Neural cell (in vitro differentiated cells): ENCODE measurements at regions not wholly inside any gene's neighbourhood (a gene's known extent, or its start where the extent isn't known, plus 50 kb on each side); places are given as distances from the start of the nearest gene placed in this dataset.

Source experiments
- H2AFZ ChIP-seq: fragments of 200-600, 300-800 bp; sonication (generic), shearing (Covaris generic); 2 replicates; pipeline ENCODE4 v1.6.0; 2014; ENCODE audit warnings: low read depth, mild to moderate bottlenecking, antibody characterized with exemption, low read length, moderate library complexity
- H3F3A ChIP-seq: fragments of 200-600 bp; shearing (Covaris generic); 2 replicates; pipeline ENCODE4 v1.6.1; 2016; ENCODE audit warnings: mild to moderate bottlenecking, moderate library complexity, mixed read lengths, antibody characterized with exemption, low read length; ENCODE audit not compliant: insufficient read depth, poor library complexity, severe bottlenecking
- H3K27ac ChIP-seq: fragments of 200-600, 300-800 bp; sonication (generic), shearing (Covaris generic); 2 replicates; pipeline ENCODE4 v1.5.1; 2014; ENCODE audit warnings: mild to moderate bottlenecking, low read length, moderate library complexity
- H3K27me3 ChIP-seq: fragments of 300-800, 200-600 bp; sonication (generic), shearing (Covaris generic); 2 replicates; pipeline ENCODE4 v1.6.0; 2014; ENCODE audit warnings: mild to moderate bottlenecking, low read depth, low read length, moderate library complexity; ENCODE audit not compliant: insufficient read depth
- H3K36me3 ChIP-seq: fragments of 300-800, 200-600 bp; sonication (generic), shearing (Covaris generic); 2 replicates; pipeline ENCODE4 v1.5.1; 2014; ENCODE audit warnings: mild to moderate bottlenecking, antibody characterized with exemption, low read length, moderate library complexity; ENCODE audit not compliant: insufficient read depth
- H3K4me2 ChIP-seq: fragments of 300-800, 200-600 bp; sonication (generic), shearing (Covaris generic); 2 replicates; pipeline ENCODE4 v1.6.0; 2014; ENCODE audit warnings: mild to moderate bottlenecking, low read length
- H3K4me3 ChIP-seq: fragments of 300-800, 200-600 bp; sonication (generic), shearing (Covaris generic); 2 replicates; pipeline ENCODE4 v1.5.1; 2014; ENCODE audit warnings: mild to moderate bottlenecking, low read length, moderate library complexity
- H3K79me2 ChIP-seq: fragments of 200-600 bp; shearing (Covaris generic); replicated peaks from 2 replicates; pipeline ENCODE4 v1.6.0; 2014; ENCODE audit warnings: mild to moderate bottlenecking, low read length, moderate library complexity; ENCODE audit not compliant: insufficient read depth
- H3K9ac ChIP-seq: fragments of 300-800, 200-600 bp; sonication (generic), shearing (Covaris generic); 2 replicates; pipeline ENCODE4 v1.6.1; 2016; ENCODE audit warnings: mild to moderate bottlenecking, low read length, mixed read lengths
- H3K9me2 ChIP-seq: fragments of 200-600 bp; shearing (Covaris generic); 2 replicates; pipeline ENCODE4 v1.6.1; 2016; ENCODE audit warnings: mild to moderate bottlenecking, low read length, mixed read lengths; ENCODE audit not compliant: insufficient read depth
- H3K9me3 ChIP-seq: fragments of 200-600, 300-800 bp; sonication (generic), shearing (Covaris generic); 2 replicates; pipeline ENCODE4 v1.6.1; 2016; ENCODE audit warnings: mild to moderate bottlenecking, mixed run types, low read length, moderate library complexity, mixed read lengths
- H4K20me1 ChIP-seq: fragments of 200-600 bp; shearing (Covaris generic); 2 replicates; pipeline ENCODE4 v1.6.1; 2016; ENCODE audit warnings: mild to moderate bottlenecking, mixed run types; ENCODE audit not compliant: insufficient read depth
- EP300 ChIP-seq: fragments of 450-650 bp; conservative IDR thresholded peaks from 2 replicates; pipeline ENCODE4 v1.6.1; 2014; ENCODE audit warnings: antibody characterized with exemption, mild to moderate bottlenecking, moderate library complexity; ENCODE audit not compliant: poor library complexity, severe bottlenecking
- EZH2 ChIP-seq: fragments of 200-600, 300-800 bp; shearing (Covaris generic), sonication (generic); IDR thresholded peaks from 2 replicates; pipeline ENCODE4 v1.6.1; 2014; ENCODE audit warnings: antibody characterized with exemption, low read length, borderline replicate concordance, mild to moderate bottlenecking; ENCODE audit not compliant: insufficient read depth, poor library complexity, severe bottlenecking
- MXI1 ChIP-seq: fragments of 450-650 bp; conservative IDR thresholded peaks from 2 replicates; pipeline ENCODE4 v1.6.1; 2014; ENCODE audit warnings: antibody characterized with exemption, mild to moderate bottlenecking; ENCODE audit not compliant: poor library complexity, severe bottlenecking
- POLR2AphosphoS5 ChIP-seq: IDR thresholded peaks from 2 replicates; pipeline ENCODE4 v1.6.1; 2012
- RAD21 ChIP-seq: fragments of 450-650 bp; conservative IDR thresholded peaks from 2 replicates; pipeline ENCODE4 v1.6.1; 2014; ENCODE audit warnings: antibody characterized with exemption, mild to moderate bottlenecking, moderate library complexity
- SMC3 ChIP-seq: fragments of 450-650 bp; conservative IDR thresholded peaks from 2 replicates; pipeline ENCODE4 v1.6.1; 2014; ENCODE audit warnings: antibody characterized with exemption, mild to moderate bottlenecking, moderate library complexity; ENCODE audit not compliant: poor library complexity
- TAF1 ChIP-seq: IDR thresholded peaks from 2 replicates; pipeline ENCODE4 v1.6.1; 2012; ENCODE audit warnings: low read depth
- TF ChIP-seq, protein P1 (sequence below): fragments of 450-650 bp; IDR thresholded peaks from 2 replicates; pipeline ENCODE4 v1.5.1; 2014; ENCODE audit warnings: antibody characterized with exemption, mild to moderate bottlenecking, moderate library complexity; ENCODE audit not compliant: poor library complexity, severe bottlenecking
- TF ChIP-seq, protein P2 (sequence below): IDR thresholded peaks from 2 replicates; pipeline ENCODE4 v1.6.1; 2012; ENCODE audit warnings: borderline replicate concordance

DNA sequence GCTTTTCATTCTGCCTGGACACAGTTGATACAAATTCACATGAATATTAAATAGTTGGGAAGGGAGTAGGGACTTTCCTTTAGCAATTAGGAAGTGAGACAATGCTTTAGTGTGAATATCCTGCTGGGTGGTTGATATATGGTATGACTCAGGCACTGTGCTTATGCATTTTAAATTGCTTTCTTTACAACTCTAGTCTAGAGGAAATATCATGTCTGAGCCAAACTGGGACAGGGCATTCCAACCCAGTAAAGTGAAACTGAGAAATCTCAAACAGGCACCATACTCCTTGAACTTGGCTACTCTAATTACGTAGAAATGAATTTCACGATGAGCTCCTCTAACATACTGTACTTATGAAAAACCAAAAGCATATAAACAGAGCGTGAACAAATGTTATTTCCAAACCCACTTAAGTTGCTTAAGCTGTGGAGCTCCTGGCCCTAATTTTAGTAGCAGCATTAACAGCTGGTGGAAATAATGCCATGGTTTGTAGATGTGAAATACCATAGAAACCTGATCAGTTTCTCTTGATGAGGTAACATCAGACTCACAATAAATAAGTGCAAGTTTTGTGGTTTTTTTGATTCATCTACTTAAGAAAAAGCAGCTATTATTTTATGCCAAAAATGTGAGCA is 242.9 kb upstream of the GK2 start:
- Histone ChIP-seq H4K20me1 (no peaks in the 10 kb centered on the region), H3K9me3 (no peaks in the 10 kb centered on the region), H3K9me2 (no peaks in the 10 kb centered on the region), H3K4me2 (no peak overlapping the region), H3K36me3 (no peaks in the 10 kb centered on the region), H3K79me2 (no peaks in the 10 kb centered on the region), H3K9ac (no peak overlapping the region), H3K4me3 (no peak overlapping the region), H2AFZ (no peak overlapping the region), H3K27me3 (no peaks in the 10 kb centered on the region), H3K27ac (no peak overlapping the region), H3F3A (peaks cover 3% of the 10 kb centered on the region)
- TF ChIP-seq, protein P1, sequence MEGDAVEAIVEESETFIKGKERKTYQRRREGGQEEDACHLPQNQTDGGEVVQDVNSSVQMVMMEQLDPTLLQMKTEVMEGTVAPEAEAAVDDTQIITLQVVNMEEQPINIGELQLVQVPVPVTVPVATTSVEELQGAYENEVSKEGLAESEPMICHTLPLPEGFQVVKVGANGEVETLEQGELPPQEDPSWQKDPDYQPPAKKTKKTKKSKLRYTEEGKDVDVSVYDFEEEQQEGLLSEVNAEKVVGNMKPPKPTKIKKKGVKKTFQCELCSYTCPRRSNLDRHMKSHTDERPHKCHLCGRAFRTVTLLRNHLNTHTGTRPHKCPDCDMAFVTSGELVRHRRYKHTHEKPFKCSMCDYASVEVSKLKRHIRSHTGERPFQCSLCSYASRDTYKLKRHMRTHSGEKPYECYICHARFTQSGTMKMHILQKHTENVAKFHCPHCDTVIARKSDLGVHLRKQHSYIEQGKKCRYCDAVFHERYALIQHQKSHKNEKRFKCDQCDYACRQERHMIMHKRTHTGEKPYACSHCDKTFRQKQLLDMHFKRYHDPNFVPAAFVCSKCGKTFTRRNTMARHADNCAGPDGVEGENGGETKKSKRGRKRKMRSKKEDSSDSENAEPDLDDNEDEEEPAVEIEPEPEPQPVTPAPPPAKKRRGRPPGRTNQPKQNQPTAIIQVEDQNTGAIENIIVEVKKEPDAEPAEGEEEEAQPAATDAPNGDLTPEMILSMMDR = no peak
- no peak for TF ChIP-seq EZH2
- TF ChIP-seq EP300 = no peak
- TF ChIP-seq TAF1 = no peak
- no peak for TF ChIP-seq POLR2AphosphoS5
- no peak for TF ChIP-seq RAD21
- no peak for TF ChIP-seq MXI1
- TF ChIP-seq, protein P2, sequence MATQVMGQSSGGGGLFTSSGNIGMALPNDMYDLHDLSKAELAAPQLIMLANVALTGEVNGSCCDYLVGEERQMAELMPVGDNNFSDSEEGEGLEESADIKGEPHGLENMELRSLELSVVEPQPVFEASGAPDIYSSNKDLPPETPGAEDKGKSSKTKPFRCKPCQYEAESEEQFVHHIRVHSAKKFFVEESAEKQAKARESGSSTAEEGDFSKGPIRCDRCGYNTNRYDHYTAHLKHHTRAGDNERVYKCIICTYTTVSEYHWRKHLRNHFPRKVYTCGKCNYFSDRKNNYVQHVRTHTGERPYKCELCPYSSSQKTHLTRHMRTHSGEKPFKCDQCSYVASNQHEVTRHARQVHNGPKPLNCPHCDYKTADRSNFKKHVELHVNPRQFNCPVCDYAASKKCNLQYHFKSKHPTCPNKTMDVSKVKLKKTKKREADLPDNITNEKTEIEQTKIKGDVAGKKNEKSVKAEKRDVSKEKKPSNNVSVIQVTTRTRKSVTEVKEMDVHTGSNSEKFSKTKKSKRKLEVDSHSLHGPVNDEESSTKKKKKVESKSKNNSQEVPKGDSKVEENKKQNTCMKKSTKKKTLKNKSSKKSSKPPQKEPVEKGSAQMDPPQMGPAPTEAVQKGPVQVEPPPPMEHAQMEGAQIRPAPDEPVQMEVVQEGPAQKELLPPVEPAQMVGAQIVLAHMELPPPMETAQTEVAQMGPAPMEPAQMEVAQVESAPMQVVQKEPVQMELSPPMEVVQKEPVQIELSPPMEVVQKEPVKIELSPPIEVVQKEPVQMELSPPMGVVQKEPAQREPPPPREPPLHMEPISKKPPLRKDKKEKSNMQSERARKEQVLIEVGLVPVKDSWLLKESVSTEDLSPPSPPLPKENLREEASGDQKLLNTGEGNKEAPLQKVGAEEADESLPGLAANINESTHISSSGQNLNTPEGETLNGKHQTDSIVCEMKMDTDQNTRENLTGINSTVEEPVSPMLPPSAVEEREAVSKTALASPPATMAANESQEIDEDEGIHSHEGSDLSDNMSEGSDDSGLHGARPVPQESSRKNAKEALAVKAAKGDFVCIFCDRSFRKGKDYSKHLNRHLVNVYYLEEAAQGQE = no peak
- no peak for TF ChIP-seq SMC3

DNA sequence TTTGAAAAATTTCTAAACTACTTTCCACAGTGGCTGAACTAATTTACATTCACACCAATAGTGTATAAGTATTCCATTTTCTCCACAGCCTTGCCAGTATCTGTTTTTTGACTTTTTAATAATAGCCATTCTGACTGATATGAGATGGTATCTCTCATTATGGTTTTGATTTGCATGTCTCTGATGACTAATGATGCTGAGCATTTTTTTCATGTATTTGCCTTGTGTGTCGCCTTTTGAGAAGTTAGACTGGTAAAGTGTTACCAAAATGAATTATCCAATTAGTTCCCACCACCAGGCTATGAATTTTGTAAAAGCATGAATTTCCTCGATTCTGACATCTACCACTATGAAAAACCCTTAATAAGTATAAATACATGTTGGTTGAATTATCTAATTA is 242.2 kb upstream of the GK2 start:
- H3K36me3 ChIP-seq = no peaks in the 10 kb centered on the region
- peaks cover 3% of the 10 kb centered on the region for H3F3A ChIP-seq
- TF ChIP-seq RAD21 (no peak), EP300 (no peak), MXI1 (no peak), EZH2 (no peak), SMC3 (no peak), POLR2AphosphoS5 (no peak), TAF1 (no peak)
- TF ChIP-seq, protein P2 = no peak
- TF ChIP-seq, protein P1 = no peak
- H3K9me2 ChIP-seq = no peaks in the 10 kb centered on the region
- no peaks in the 10 kb centered on the region for H3K27me3 ChIP-seq
- no peak overlapping the region for H2AFZ ChIP-seq
- no peaks in the 10 kb centered on the region for H3K9me3 ChIP-seq
- H3K27ac ChIP-seq = no peak overlapping the region
- H3K4me3 ChIP-seq = no peak overlapping the region
- no peaks in the 10 kb centered on the region for H3K79me2 ChIP-seq
- no peaks in the 10 kb centered on the region for H4K20me1 ChIP-seq
- H3K9ac ChIP-seq = no peak overlapping the region
- H3K4me2 ChIP-seq = no peak overlapping the region
